KMS-11 (cell line): ENCODE measurements at regions not wholly inside any gene's neighbourhood (a gene's known extent, or its start where the extent isn't known, plus 50 kb on each side); places are given as distances from the start of the nearest gene placed in this dataset.

Source experiments
- H2AFZ ChIP-seq: fragments of 200-600 bp; sonication (generic); 2 replicates; pipeline ENCODE4 v1.6.1; 2016; ENCODE audit warnings: antibody characterized with exemption, mixed run types, low read depth
- H3K27ac ChIP-seq: fragments of 200-600 bp; sonication (generic); 2 replicates; pipeline ENCODE4 v1.6.1; 2016; ENCODE audit warnings: mild to moderate bottlenecking, mixed run types
- H3K27me3 ChIP-seq: fragments of 200-600 bp; sonication (generic); 2 replicates; pipeline ENCODE4 v1.6.1; 2017; ENCODE audit warnings: mild to moderate bottlenecking, low read depth, mixed run types, moderate library complexity; ENCODE audit not compliant: insufficient read depth
- H3K36me3 ChIP-seq: fragments of 200-600 bp; sonication (generic); 2 replicates; pipeline ENCODE4 v1.6.1; 2017; ENCODE audit warnings: mild to moderate bottlenecking, mixed run types; ENCODE audit not compliant: insufficient read depth
- H3K4me1 ChIP-seq: fragments of 200-600 bp; sonication (generic); 2 replicates; pipeline ENCODE4 v1.6.1; 2016; ENCODE audit warnings: mild to moderate bottlenecking, low read depth, mixed run types; ENCODE audit not compliant: poor library complexity, severe bottlenecking
- H3K4me2 ChIP-seq: fragments of 200-600 bp; sonication (generic); 2 replicates; pipeline ENCODE4 v1.7.0; 2016; ENCODE audit warnings: mild to moderate bottlenecking, mixed run types
- H3K4me3 ChIP-seq: fragments of 200-600 bp; sonication (generic); IDR thresholded peaks from 2 replicates; pipeline ENCODE4 v1.6.1; 2017; ENCODE audit warnings: low read depth, low read length, mixed read lengths; ENCODE audit not compliant: insufficient read depth
- H3K79me2 ChIP-seq: fragments of 200-600 bp; sonication (generic); 2 replicates; pipeline ENCODE4 v1.6.1; 2016; ENCODE audit warnings: low read depth, mixed run types; ENCODE audit not compliant: insufficient read depth
- H3K9ac ChIP-seq: fragments of 200-600 bp; sonication (generic); 2 replicates; pipeline ENCODE4 v1.6.1; 2016; ENCODE audit warnings: mild to moderate bottlenecking, mixed run types
- H4K20me1 ChIP-seq: fragments of 200-600 bp; sonication (generic); 2 replicates; pipeline ENCODE4 v1.6.1; 2016; ENCODE audit warnings: mild to moderate bottlenecking, mixed run types; ENCODE audit not compliant: insufficient read depth
- TF ChIP-seq, protein P1 (sequence below): fragments of 200-600 bp; sonication (generic); conservative IDR thresholded peaks from 2 replicates; pipeline ENCODE4 v1.6.1; 2017; ENCODE audit warnings: low read depth, mild to moderate bottlenecking, antibody characterized with exemption, low read length, moderate library complexity, mixed read lengths

DNA sequence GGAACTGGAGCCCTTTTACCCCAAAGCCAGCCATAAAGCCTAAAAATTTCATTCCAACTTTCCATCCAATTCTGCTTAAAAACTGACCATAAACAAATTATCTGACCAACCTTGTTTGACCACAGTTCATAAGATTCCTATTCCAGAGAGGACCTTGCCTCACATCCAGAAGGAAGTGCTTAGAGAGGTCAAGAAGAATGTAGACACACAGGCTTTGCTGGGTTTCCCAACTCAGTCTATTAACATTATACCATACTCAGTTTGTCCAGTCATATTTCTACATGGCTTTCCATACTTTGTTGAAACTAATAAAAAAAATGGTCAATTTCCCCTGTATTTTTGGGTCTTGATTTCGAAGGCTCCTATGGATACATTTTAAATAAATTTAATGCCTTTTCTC, 1522.5 kb downstream of the ARAP2 start:
- H3K36me3 ChIP-seq: no peaks in the 10 kb centered on the region
- no peak overlapping the region for H3K27ac ChIP-seq
- no peaks in the 10 kb centered on the region for H3K27me3 ChIP-seq
- TF ChIP-seq, protein P1, sequence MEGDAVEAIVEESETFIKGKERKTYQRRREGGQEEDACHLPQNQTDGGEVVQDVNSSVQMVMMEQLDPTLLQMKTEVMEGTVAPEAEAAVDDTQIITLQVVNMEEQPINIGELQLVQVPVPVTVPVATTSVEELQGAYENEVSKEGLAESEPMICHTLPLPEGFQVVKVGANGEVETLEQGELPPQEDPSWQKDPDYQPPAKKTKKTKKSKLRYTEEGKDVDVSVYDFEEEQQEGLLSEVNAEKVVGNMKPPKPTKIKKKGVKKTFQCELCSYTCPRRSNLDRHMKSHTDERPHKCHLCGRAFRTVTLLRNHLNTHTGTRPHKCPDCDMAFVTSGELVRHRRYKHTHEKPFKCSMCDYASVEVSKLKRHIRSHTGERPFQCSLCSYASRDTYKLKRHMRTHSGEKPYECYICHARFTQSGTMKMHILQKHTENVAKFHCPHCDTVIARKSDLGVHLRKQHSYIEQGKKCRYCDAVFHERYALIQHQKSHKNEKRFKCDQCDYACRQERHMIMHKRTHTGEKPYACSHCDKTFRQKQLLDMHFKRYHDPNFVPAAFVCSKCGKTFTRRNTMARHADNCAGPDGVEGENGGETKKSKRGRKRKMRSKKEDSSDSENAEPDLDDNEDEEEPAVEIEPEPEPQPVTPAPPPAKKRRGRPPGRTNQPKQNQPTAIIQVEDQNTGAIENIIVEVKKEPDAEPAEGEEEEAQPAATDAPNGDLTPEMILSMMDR: no peak
- H3K4me1 ChIP-seq: no peaks in the 10 kb centered on the region
- no peak overlapping the region for H2AFZ ChIP-seq
- H3K4me3 ChIP-seq: no peak overlapping the region
- no peaks in the 10 kb centered on the region for H3K79me2 ChIP-seq
- H3K9ac ChIP-seq: no peak overlapping the region
- no peaks in the 10 kb centered on the region for H4K20me1 ChIP-seq
- H3K4me2 ChIP-seq: no peak overlapping the region

DNA sequence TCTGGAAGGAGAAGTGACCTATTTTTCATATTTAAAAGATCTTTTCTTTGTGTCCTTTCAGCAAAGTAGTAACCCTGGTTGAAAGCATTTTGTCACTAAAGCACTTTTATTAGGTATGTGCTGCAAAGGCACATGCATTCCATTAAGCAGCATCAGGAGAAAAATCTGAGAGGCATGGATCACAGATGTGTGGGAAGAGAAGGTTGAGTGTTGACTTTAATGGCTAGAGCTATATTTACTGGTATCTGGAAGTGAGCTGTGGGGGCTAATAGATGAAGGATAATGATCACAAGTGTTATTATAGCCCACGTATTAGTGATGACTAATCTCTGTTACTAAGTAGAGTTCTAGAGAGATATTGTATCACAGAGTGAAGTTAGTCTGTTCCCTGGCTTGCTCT, 1520.7 kb downstream of the ARAP2 start:
- Histone ChIP-seq H2AFZ (no peak overlapping the region), H4K20me1 (no peaks in the 10 kb centered on the region), H3K4me2 (no peak overlapping the region), H3K79me2 (no peaks in the 10 kb centered on the region), H3K27me3 (no peaks in the 10 kb centered on the region), H3K9ac (no peak overlapping the region), H3K4me1 (no peaks in the 10 kb centered on the region), H3K4me3 (no peak overlapping the region), H3K27ac (no peak overlapping the region), H3K36me3 (no peaks in the 10 kb centered on the region)
- TF ChIP-seq, protein P1: no peak

DNA sequence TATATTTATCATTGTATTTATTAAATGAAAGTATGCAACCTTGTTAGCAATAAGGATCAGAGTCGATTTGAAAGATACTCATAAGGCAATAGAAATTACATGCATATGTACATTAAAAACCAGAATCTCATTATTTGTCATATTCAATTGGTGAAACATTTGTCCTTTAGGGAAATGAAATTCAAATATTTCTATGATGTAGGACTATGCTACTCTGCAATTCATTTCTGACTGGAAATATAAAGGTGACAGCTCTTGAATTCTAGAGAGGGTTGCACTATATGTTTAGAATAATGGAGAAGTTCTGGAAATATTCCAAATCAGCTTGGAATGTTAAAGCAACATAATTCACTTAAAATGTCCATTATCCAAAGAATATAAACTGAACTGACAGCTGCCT, 1519.8 kb downstream of the ARAP2 start:
- Histone ChIP-seq H3K79me2 (no peaks in the 10 kb centered on the region), H3K27me3 (no peaks in the 10 kb centered on the region), H3K27ac (no peak overlapping the region), H3K9ac (no peak overlapping the region), H4K20me1 (no peaks in the 10 kb centered on the region), H3K4me2 (no peak overlapping the region), H2AFZ (no peak overlapping the region), H3K36me3 (no peaks in the 10 kb centered on the region), H3K4me1 (no peaks in the 10 kb centered on the region), H3K4me3 (no peak overlapping the region)
- TF ChIP-seq, protein P1: no peak

DNA sequence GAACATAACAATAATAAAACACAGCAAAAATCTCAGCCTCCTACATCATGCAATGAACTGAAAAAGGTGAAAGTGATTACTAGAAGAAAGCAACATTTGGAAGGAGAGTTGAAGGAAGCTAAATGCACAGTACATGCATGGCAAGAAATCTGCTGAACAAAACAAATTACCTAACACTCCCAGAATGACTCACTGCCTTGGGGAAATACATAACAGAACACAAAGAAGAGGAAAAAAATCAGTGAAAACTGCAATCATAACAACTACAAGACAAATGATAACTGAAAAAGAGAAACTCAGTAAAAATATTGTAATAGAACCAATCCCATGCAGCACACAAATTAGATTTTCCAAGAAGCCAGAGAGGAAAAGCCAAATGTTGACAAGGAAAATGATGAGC, 1513.2 kb downstream of the ARAP2 start:
- no peaks in the 10 kb centered on the region for H3K4me1 ChIP-seq
- H3K4me2 ChIP-seq: no peak overlapping the region
- no peaks in the 10 kb centered on the region for H4K20me1 ChIP-seq
- H3K27ac ChIP-seq: no peak overlapping the region
- no peak overlapping the region for H3K9ac ChIP-seq
- no peaks in the 10 kb centered on the region for H3K27me3 ChIP-seq
- no peaks in the 10 kb centered on the region for H3K79me2 ChIP-seq
- H3K36me3 ChIP-seq: no peaks in the 10 kb centered on the region
- H3K4me3 ChIP-seq: no peak overlapping the region
- TF ChIP-seq, protein P1: no peak
- no peak overlapping the region for H2AFZ ChIP-seq
